Esophagus squamous epithelium (tissue), 5 donors: ENCODE measurements at regions not wholly inside any gene's neighbourhood (a gene's known extent, or its start where the extent isn't known, plus 50 kb on each side); places are given as distances from the start of the nearest gene placed in this dataset.

Experiments
- DNase-seq: peaks from one replicate; lab custom pipeline; 2025; lab: John Stamatoyannopoulos, UW
- H3K27ac ChIP-seq, 4 donors: fragments of 200-600 bp; sonication (generic); one replicate each; pipeline ENCODE4 v1.5.1; 2016 to 2019; ENCODE audit warnings: mild to moderate bottlenecking in 1 of 4
- H3K27me3 ChIP-seq, 4 donors: fragments of 200-600 bp; sonication (generic); 1 replicate in 3 of 4; 2 replicates in 1 of 4; pipeline versions ENCODE4 v1.5.1 to v1.6.0; 2017 to 2021; ENCODE audit warnings: antibody characterized with exemption in 1 of 4
- H3K36me3 ChIP-seq, 3 donors: fragments of 200-600 bp; sonication (generic); one replicate each; pipeline ENCODE4 v1.5.1; 2016 to 2019
- H3K4me1 ChIP-seq, 3 donors: fragments of 200-600 bp; sonication (generic); one replicate each; pipeline ENCODE4 v1.5.1; 2017 to 2019
- H3K4me3 ChIP-seq, 4 donors: fragments of 200-600 bp; sonication (generic); 1 replicate in 3 of 4; 2 replicates in 1 of 4; pipeline ENCODE4 v1.5.1; 2016 to 2019; ENCODE audit warnings: mild to moderate bottlenecking in 2 of 4, moderate library complexity in 1 of 4
- H3K9me3 ChIP-seq, 3 donors: fragments of 200-600 bp; sonication (generic); one replicate each; pipeline ENCODE4 v1.5.1; 2016 to 2019
- CTCF ChIP-seq, 6 experiments: fragments of 450-650 bp in 4 of 6; fragments of 200-600 bp in 2 of 6; sonication (generic) in 2 of 6; IDR thresholded peaks; one replicate each; pipeline ENCODE4 v1.5.1; 2016 to 2019; ENCODE audit warnings: antibody characterized with exemption in 6 of 6, mild to moderate bottlenecking in 4 of 6, moderate library complexity in 4 of 6
- POLR2A ChIP-seq, 4 donors: fragments of 450-650 bp; IDR thresholded peaks; one replicate each; pipeline ENCODE4 v1.6.1; 2017; ENCODE audit warnings: antibody characterized with exemption in 4 of 4, mild to moderate bottlenecking in 4 of 4, moderate library complexity in 3 of 4
- WGBS, 2 donors: methylation state at CpG; one replicate each; pipeline ENCODE4 v1.1.5; 2018; 5-methylcytosine and 5-hydroxymethylcytosine counted together
- intact Hi-C: fragments of 100-400 bp; cut with DNase I; formaldehyde crosslinking; loops from one replicate; pipeline ENCODE4 v1.15.0; 2022
- donor health status: DM: yes; HTN: yes; CAD: no.

GRCh38 chr18:45232061-45232460, 383.2 kb upstream of the SLC14A2 start:
- WGBS, 2 donors: 64 to 77% methylated on average over 2 of the region's 2 CpGs
- peaks cover 0 to 4% (median 0%) of the 10 kb centered on the region in 3 donors for H3K9me3 ChIP-seq
- H3K27ac ChIP-seq: no peak overlapping the region
- no peak for DNase-seq
- intact Hi-C loops: no loop called here
- H3K27me3 ChIP-seq: no peaks in the 10 kb centered on the region
- no peaks in the 10 kb centered on the region for H3K36me3 ChIP-seq
- no peaks in the 10 kb centered on the region for H3K4me1 ChIP-seq
- TF ChIP-seq CTCF (IDR thresholded peaks at IDR 0.05) (no peak), POLR2A (IDR thresholded peaks at IDR 0.05) (no peak)
- no peak overlapping the region for H3K4me3 ChIP-seq

GRCh38 chr18:45236676-45237075, 378.6 kb upstream of the SLC14A2 start:
- Histone ChIP-seq H3K27me3 (no peaks in the 10 kb centered on the region), H3K4me1 (no peaks in the 10 kb centered on the region), H3K27ac (no peak overlapping the region), H3K4me3 (no peak overlapping the region), H3K9me3 (no peaks in the 10 kb centered on the region), H3K36me3 (no peaks in the 10 kb centered on the region)
- WGBS, 2 donors: 29 to 38% methylated on average over 1 of the region's 1 CpG
- intact Hi-C loops: no loop called here
- TF ChIP-seq POLR2A (IDR thresholded peaks at IDR 0.05): no peak
- TF ChIP-seq CTCF (IDR thresholded peaks at IDR 0.05): no peak
- DNase-seq: no peak

GRCh38 chr18:45237343-45238098, 377.8 kb upstream of the SLC14A2 start:
- no peak for TF ChIP-seq CTCF (IDR thresholded peaks at IDR 0.05)
- TF ChIP-seq POLR2A (IDR thresholded peaks at IDR 0.05): no peak
- WGBS, 2 donors: 89 to 91% methylated on average over 7 of the region's 7 CpGs
- H3K27me3 ChIP-seq: no peaks in the 10 kb centered on the region
- no peaks in the 10 kb centered on the region for H3K4me1 ChIP-seq
- no peak overlapping the region for H3K27ac ChIP-seq
- H3K4me3 ChIP-seq: no peak overlapping the region
- no peaks in the 10 kb centered on the region for H3K36me3 ChIP-seq
- intact Hi-C loops: no loop called here
- no peak for DNase-seq
- no peaks in the 10 kb centered on the region for H3K9me3 ChIP-seq

- Histone ChIP-seq H3K4me1 (peaks cover 0 to 13% (median 0%) of the 10 kb centered on the region in 3 donors), H3K27ac (no peak overlapping the region), H3K27me3 (no peaks in the 10 kb centered on the region), H3K36me3 (no peaks in the 10 kb centered on the region), H3K4me3 (no peak overlapping the region), H3K9me3 (no peaks in the 10 kb centered on the region)
- 79 to 94% methylated on average over 3 of the region's 3 CpGs for WGBS, 2 donors
- TF ChIP-seq POLR2A (IDR thresholded peaks at IDR 0.05) (no peak), CTCF (IDR thresholded peaks at IDR 0.05) (no peak)
- intact Hi-C loops: no loop called here
- DNase-seq: no peak
Measured at GRCh38 chr18:45241271-45241670, 374.0 kb upstream of the SLC14A2 start.

GRCh38 chr18:45241982-45242565, 373.2 kb upstream of the SLC14A2 start:
- 88 to 93% methylated on average over 8 of the region's 8 CpGs for WGBS, 2 donors

More at GRCh38 chr18:45241982-45242565, 373.2 kb upstream of the SLC14A2 start:
- no peaks in the 10 kb centered on the region for H3K36me3 ChIP-seq
- H3K4me3 ChIP-seq: no peak overlapping the region
- H3K27ac ChIP-seq: peak overlapping the region in 1 of 4 donors; percentile 66
- no peaks in the 10 kb centered on the region for H3K27me3 ChIP-seq
- TF ChIP-seq POLR2A (IDR thresholded peaks at IDR 0.05): no peak
- intact Hi-C loops: no loop called here
- H3K9me3 ChIP-seq: no peaks in the 10 kb centered on the region
- DNase-seq: no peak
- peaks cover 0 to 13% (median 0%) of the 10 kb centered on the region in 3 donors for H3K4me1 ChIP-seq
